OCI-LY7 (cell line): ENCODE measurements at regions not wholly inside any gene's neighbourhood (a gene's known extent, or its start where the extent isn't known, plus 50 kb on each side); places are given as distances from the start of the nearest gene placed in this dataset.

Source experiments
- BruUV-seq: library from RNA; stranded (reverse); fragments of 400-500 nt; replicated peaks from 2 replicates; lab custom pipeline; 2021; lab: Mats Ljungman, UMichigan
- CTCF ChIA-PET: fragments of 300-600 bp; sonication (Branson Sonifier 250); formaldehyde crosslinking; loops from one replicate; lab custom pipeline; 2022; ENCODE audit warnings: antibody characterized with exemption; ENCODE audit not compliant: unreplicated experiment; lab: Charles Lee
- POLR2A ChIA-PET: fragments of 300-600 bp; sonication (Branson Sonifier 250); formaldehyde crosslinking; loops from one replicate; lab custom pipeline; 2022; ENCODE audit warnings: antibody characterized with exemption; lab: Charles Lee
- DNase-seq: peaks from one replicate; pipeline ENCODE4 v3.0.0-alpha.2; 2015; ENCODE audit warnings: low spot score
- H2AFZ ChIP-seq: fragments of 200-600 bp; sonication (generic), shearing (Covaris generic); 2 replicates; pipeline ENCODE4 v1.6.1; 2014; ENCODE audit warnings: mild to moderate bottlenecking, antibody characterized with exemption, low read length, moderate library complexity
- H3K27ac ChIP-seq: fragments of 200-600 bp; sonication (generic); 2 replicates; pipeline ENCODE4 v1.5.1; 2014; ENCODE audit warnings: mixed run types, low read depth, mild to moderate bottlenecking, moderate library complexity, low read length, inconsistent platforms; ENCODE audit not compliant: poor library complexity, severe bottlenecking
- H3K36me3 ChIP-seq: fragments of 200-600 bp; sonication (generic); 2 replicates; pipeline ENCODE4 v1.6.1; 2014; ENCODE audit warnings: mild to moderate bottlenecking, antibody characterized with exemption, low read length, moderate library complexity, mixed read lengths; ENCODE audit not compliant: insufficient read depth
- H3K4me1 ChIP-seq: fragments of 200-600 bp; sonication (generic); 2 replicates; pipeline ENCODE4 v1.5.1; 2014; ENCODE audit warnings: mild to moderate bottlenecking, low read length; ENCODE audit not compliant: insufficient read depth, poor library complexity, severe bottlenecking
- H3K4me2 ChIP-seq: fragments of 200-600 bp; sonication (generic); 2 replicates; pipeline ENCODE4 v1.6.1; 2014; ENCODE audit warnings: mild to moderate bottlenecking, low read length
- H3K4me3 ChIP-seq: fragments of 200-600 bp; sonication (generic); 2 replicates; pipeline ENCODE4 v1.5.1; 2014; ENCODE audit warnings: mild to moderate bottlenecking, low read depth, low read length; ENCODE audit not compliant: poor library complexity, severe bottlenecking
- H3K79me2 ChIP-seq: fragments of 200-600 bp; sonication (generic); 2 replicates; pipeline ENCODE4 v1.6.1; 2016; ENCODE audit warnings: low read depth, mild to moderate bottlenecking, low read length, moderate library complexity, mixed read lengths; ENCODE audit not compliant: insufficient read depth
- H3K9me2 ChIP-seq: fragments of 200-600 bp; sonication (generic); 2 replicates; pipeline ENCODE4 v1.6.1; 2016; ENCODE audit warnings: mild to moderate bottlenecking, low read length, mixed read lengths; ENCODE audit not compliant: insufficient read depth
- H3K9me3 ChIP-seq: fragments of 200-600 bp; sonication (generic); 2 replicates; pipeline ENCODE4 v1.6.1; 2014; ENCODE audit warnings: mild to moderate bottlenecking, mixed run types, low read length, mixed read lengths
- H4K20me1 ChIP-seq: fragments of 200-600 bp; sonication (generic); 2 replicates; pipeline ENCODE4 v1.6.1; 2014; ENCODE audit warnings: mild to moderate bottlenecking, antibody characterized with exemption, low read length, moderate library complexity, mixed read lengths; ENCODE audit not compliant: insufficient read depth
- EZH2phosphoT487 ChIP-seq: fragments of 200-600 bp; sonication (generic); IDR thresholded peaks from 2 replicates; pipeline ENCODE4 v1.6.1; 2018; ENCODE audit warnings: low read depth, borderline replicate concordance, mild to moderate bottlenecking, mixed run types, antibody characterized with exemption, low read length, moderate library complexity, mixed read lengths
- intact Hi-C: fragments of 100-400 bp; cut with micrococcal nuclease; formaldehyde crosslinking; loops from one replicate; pipeline ENCODE4 v1.10.0; 2022; ENCODE audit not compliant: unreplicated experiment
- TF ChIP-seq, protein P1 (sequence below): fragments of 200-600 bp; sonication (generic); conservative IDR thresholded peaks from 2 replicates; pipeline ENCODE4 v1.5.1; 2014; ENCODE audit warnings: mild to moderate bottlenecking, antibody characterized with exemption, low read length, moderate library complexity, mixed read lengths

DNA sequence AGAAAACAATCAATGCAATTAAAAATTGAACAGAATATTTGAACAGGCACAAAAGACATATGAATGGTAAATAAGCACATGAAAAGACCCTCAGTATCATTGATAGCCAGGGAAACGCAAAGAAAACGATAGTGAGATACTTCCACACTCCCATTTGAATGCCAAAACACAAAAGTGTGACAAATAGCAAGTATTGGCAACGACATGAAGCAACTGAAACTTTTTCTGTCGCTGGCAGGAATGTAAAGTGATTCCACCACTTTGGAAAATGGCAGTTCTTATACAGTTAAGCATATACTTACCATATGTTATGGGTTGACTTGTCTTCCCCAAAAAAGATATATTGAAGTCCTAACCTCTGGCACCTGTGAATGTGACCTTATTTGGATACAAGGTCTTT, 62.9 kb upstream of the NAV2 start:
- Histone ChIP-seq H4K20me1 (no peaks in the 10 kb centered on the region), H3K4me1 (no peaks in the 10 kb centered on the region), H3K36me3 (no peaks in the 10 kb centered on the region), H3K79me2 (no peaks in the 10 kb centered on the region), H3K27ac (no peak overlapping the region), H3K9me2 (no peaks in the 10 kb centered on the region), H2AFZ (no peak overlapping the region), H3K4me2 (no peak overlapping the region), H3K9me3 (no peaks in the 10 kb centered on the region), H3K4me3 (no peak overlapping the region)
- DNase-seq = no peak
- CTCF ChIA-PET = no interaction called here
- TF ChIP-seq, protein P1, sequence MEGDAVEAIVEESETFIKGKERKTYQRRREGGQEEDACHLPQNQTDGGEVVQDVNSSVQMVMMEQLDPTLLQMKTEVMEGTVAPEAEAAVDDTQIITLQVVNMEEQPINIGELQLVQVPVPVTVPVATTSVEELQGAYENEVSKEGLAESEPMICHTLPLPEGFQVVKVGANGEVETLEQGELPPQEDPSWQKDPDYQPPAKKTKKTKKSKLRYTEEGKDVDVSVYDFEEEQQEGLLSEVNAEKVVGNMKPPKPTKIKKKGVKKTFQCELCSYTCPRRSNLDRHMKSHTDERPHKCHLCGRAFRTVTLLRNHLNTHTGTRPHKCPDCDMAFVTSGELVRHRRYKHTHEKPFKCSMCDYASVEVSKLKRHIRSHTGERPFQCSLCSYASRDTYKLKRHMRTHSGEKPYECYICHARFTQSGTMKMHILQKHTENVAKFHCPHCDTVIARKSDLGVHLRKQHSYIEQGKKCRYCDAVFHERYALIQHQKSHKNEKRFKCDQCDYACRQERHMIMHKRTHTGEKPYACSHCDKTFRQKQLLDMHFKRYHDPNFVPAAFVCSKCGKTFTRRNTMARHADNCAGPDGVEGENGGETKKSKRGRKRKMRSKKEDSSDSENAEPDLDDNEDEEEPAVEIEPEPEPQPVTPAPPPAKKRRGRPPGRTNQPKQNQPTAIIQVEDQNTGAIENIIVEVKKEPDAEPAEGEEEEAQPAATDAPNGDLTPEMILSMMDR = no peak
- no peak for TF ChIP-seq EZH2phosphoT487
- no TSS peak for BruUV-seq
- POLR2A ChIA-PET = no interaction called here
- intact Hi-C loops = no loop called here

DNA sequence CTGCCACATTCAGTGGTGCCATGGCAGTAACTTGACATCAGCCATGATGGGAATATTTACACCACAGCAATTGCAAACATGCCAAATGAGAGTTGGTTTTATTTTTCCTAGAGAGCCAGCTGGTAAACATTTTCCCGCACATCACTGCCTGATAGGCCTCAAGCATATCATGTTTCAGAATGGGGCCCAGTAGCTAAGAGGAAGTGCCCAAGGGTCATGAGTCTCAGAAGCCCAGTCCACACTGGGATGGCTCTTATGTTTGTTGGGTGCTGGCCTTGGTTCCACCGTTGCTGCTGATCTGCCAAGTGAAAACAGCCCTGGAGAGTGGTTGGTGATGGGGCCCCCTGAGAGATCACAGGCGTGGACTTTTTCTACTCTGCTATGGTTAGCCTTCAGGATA, 64.3 kb upstream of the NAV2 start:
- H4K20me1 ChIP-seq = no peaks in the 10 kb centered on the region
- H3K4me1 ChIP-seq = no peaks in the 10 kb centered on the region
- TF ChIP-seq EZH2phosphoT487 = no peak
- TF ChIP-seq, protein P1 = no peak
- no peak overlapping the region for H2AFZ ChIP-seq
- H3K36me3 ChIP-seq = no peaks in the 10 kb centered on the region
- ChIA-PET POLR2A (no interaction called here), CTCF (no interaction called here)
- H3K27ac ChIP-seq = no peak overlapping the region
- no peaks in the 10 kb centered on the region for H3K79me2 ChIP-seq
- intact Hi-C loops = no loop called here
- no peaks in the 10 kb centered on the region for H3K9me3 ChIP-seq
- BruUV-seq = no TSS peak
- DNase-seq = no peak
- H3K9me2 ChIP-seq = no peaks in the 10 kb centered on the region
- no peak overlapping the region for H3K4me3 ChIP-seq
- no peak overlapping the region for H3K4me2 ChIP-seq

DNA sequence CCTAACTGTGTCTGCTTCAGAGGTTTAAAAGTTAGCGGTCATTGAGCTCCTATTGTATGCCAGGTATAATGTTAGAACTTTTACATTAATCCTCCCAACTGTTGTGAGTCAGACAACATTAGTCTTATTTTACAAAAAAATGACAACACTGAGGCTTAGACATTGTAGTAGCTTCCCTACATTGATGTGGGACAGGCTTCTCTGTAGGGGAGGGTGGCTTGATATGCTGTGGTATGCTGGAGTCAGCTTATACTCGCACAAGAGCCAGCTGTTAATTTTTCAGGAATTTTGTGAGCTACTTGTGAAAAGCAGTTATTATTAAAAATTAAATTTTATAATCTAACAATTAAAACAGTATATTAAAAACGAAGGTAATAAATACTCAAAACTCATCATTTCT, 64.8 kb upstream of the NAV2 start:
- H3K4me1 ChIP-seq = no peaks in the 10 kb centered on the region
- no TSS peak for BruUV-seq
- H3K79me2 ChIP-seq = no peaks in the 10 kb centered on the region
- POLR2A ChIA-PET = no interaction called here
- no peaks in the 10 kb centered on the region for H3K9me3 ChIP-seq
- no peak for DNase-seq
- H2AFZ ChIP-seq = no peak overlapping the region
- H3K4me2 ChIP-seq = no peak overlapping the region
- TF ChIP-seq, protein P1 = no peak
- TF ChIP-seq EZH2phosphoT487 = no peak
- H3K36me3 ChIP-seq = no peaks in the 10 kb centered on the region
- H3K27ac ChIP-seq = no peak overlapping the region
- intact Hi-C loops = no loop called here
- no peaks in the 10 kb centered on the region for H3K9me2 ChIP-seq
- CTCF ChIA-PET = no interaction called here
- H3K4me3 ChIP-seq = no peak overlapping the region
- no peaks in the 10 kb centered on the region for H4K20me1 ChIP-seq
